ENCODE measurements at regions not wholly inside any gene's neighbourhood (a gene's known extent, or its start where the extent isn't known, plus 50 kb on each side); places are given as distances from the start of the nearest gene placed in this dataset.

DNA sequence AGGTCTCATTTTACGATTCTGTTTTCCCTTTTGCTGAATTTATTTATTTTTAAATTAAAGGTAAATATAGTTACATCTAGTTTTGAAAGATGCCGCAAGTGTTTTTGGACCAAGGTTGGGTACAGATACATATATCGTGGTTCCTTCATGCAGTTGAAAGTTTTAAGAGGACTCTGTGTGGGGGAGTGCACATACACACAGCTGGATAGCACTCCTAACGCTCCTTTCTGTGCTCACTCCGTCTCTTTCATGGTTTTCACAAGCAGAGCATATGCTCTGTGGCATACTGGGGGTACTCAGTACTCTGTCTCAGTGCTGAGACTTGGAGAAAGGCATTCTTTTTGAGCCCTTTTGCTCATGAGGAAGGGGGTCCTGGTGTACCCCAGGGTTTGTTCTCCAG is 307.5 kb downstream of the DOCK8 start:
- Histone ChIP-seq H3K36me3 (no peaks in the 10 kb centered on the region), H3K27ac (peak overlapping the region; percentile 52 to 85), H3K27me3 (no peaks in the 10 kb centered on the region), H3K4me1 (peaks cover 0 to 11% of the 10 kb centered on the region in 2 donors), H3K9me3 (no peaks in the 10 kb centered on the region), H3K4me3 (no peak overlapping the region)
- intact Hi-C loops (cut with DNase I; ENCODE audit: low total_unique reads), result no loop called here
- DNase-seq, result peak in 1 of 2 donors; percentile 62
- TF ChIP-seq, protein P1, sequence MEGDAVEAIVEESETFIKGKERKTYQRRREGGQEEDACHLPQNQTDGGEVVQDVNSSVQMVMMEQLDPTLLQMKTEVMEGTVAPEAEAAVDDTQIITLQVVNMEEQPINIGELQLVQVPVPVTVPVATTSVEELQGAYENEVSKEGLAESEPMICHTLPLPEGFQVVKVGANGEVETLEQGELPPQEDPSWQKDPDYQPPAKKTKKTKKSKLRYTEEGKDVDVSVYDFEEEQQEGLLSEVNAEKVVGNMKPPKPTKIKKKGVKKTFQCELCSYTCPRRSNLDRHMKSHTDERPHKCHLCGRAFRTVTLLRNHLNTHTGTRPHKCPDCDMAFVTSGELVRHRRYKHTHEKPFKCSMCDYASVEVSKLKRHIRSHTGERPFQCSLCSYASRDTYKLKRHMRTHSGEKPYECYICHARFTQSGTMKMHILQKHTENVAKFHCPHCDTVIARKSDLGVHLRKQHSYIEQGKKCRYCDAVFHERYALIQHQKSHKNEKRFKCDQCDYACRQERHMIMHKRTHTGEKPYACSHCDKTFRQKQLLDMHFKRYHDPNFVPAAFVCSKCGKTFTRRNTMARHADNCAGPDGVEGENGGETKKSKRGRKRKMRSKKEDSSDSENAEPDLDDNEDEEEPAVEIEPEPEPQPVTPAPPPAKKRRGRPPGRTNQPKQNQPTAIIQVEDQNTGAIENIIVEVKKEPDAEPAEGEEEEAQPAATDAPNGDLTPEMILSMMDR (IDR thresholded peaks at IDR 0.05), result no peak
- no peak for TF ChIP-seq POLR2A (IDR thresholded peaks at IDR 0.05)

DNA sequence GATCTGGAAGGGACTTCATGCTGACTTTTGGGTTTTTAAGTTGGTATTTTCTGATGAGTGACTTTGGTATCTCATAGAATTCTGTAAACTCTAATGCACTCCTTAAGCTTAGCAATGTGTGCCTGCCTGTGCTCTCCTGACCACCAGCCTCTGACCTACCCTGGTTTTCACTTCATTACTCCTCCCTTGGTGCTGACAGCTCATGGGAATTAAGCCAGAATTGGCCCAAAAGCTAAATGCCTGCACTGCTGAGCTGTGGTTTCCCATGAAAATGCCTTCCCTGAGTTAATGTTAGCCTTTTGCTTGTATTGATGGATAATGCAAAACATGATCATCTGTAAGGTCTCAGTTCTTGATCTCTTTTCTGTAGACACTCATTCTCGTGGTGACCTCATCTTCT is 308.0 kb downstream of the DOCK8 start:
- H3K4me1 ChIP-seq, result peaks cover 0 to 11% of the 10 kb centered on the region in 2 donors
- no peaks in the 10 kb centered on the region for H3K27me3 ChIP-seq
- no peak overlapping the region for H3K4me3 ChIP-seq
- TF ChIP-seq, protein P1 (IDR thresholded peaks at IDR 0.05), result no peak
- no peak for TF ChIP-seq POLR2A (IDR thresholded peaks at IDR 0.05)
- peak overlapping the region; percentile 52 to 85 for H3K27ac ChIP-seq
- H3K36me3 ChIP-seq, result no peaks in the 10 kb centered on the region
- peak in 1 of 2 donors; percentile 37 for DNase-seq
- H3K9me3 ChIP-seq, result no peaks in the 10 kb centered on the region
- intact Hi-C loops (cut with DNase I; ENCODE audit: low total_unique reads), result no loop called here

DNA sequence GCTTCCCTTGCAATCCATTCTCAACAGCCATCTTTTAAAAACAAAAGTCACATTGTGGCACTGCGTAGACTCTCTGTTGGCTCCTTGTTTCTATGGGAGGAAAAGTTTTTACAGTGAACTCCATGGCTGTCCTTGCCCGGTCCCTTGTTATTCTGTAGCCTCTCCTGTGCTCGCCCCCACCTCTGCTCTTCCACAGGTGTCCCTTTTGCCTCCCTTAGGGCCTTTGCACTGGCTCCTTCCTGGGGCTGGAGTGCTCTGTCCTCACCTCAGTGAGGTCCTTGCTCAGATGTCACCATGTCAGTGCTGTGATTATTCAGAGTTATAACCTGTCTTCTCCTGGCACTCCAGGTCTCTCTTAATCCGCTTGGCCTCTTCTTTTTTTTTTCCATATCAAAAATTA is 308.8 kb downstream of the DOCK8 start:
- Histone ChIP-seq H3K27me3 (no peaks in the 10 kb centered on the region), H3K4me3 (no peak overlapping the region), H3K36me3 (no peaks in the 10 kb centered on the region), H3K4me1 (peaks cover 0 to 11% of the 10 kb centered on the region in 2 donors), H3K9me3 (no peaks in the 10 kb centered on the region), H3K27ac (peak overlapping the region; percentile 52 to 85)
- intact Hi-C loops (cut with DNase I; ENCODE audit: low total_unique reads), result no loop called here
- no peak for TF ChIP-seq POLR2A (IDR thresholded peaks at IDR 0.05)
- TF ChIP-seq, protein P1 (IDR thresholded peaks at IDR 0.05), result no peak
- no peak for DNase-seq

DNA sequence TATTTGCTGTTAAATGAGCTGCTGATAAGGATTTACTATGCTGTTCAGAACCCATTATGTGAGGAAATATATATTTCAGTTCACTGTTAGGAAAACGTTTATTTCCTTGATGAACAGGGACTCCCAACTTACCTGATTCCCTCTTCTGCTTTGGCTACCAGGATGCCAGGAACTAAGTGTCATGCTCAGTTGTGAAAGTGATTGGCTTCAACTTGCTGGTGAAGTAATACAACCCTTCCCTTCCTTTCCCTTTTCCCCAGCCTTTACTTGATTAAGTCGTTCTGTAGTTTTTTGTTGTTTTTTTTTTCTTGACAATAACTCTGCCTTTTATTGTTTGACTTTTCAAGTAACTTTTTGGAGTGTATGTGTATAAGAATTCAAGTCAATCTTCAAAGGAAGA is 309.3 kb downstream of the DOCK8 start:
- H3K27ac ChIP-seq, result peak overlapping the region; percentile 52 to 85
- no peaks in the 10 kb centered on the region for H3K27me3 ChIP-seq
- TF ChIP-seq, protein P1 (IDR thresholded peaks at IDR 0.05), result no peak
- TF ChIP-seq POLR2A (IDR thresholded peaks at IDR 0.05), result no peak
- H3K4me3 ChIP-seq, result no peak overlapping the region
- no peaks in the 10 kb centered on the region for H3K36me3 ChIP-seq
- peaks cover 0 to 11% of the 10 kb centered on the region in 2 donors for H3K4me1 ChIP-seq
- no peak for DNase-seq
- no peaks in the 10 kb centered on the region for H3K9me3 ChIP-seq
- intact Hi-C loops (cut with DNase I; ENCODE audit: low total_unique reads), result no loop called here

DNA sequence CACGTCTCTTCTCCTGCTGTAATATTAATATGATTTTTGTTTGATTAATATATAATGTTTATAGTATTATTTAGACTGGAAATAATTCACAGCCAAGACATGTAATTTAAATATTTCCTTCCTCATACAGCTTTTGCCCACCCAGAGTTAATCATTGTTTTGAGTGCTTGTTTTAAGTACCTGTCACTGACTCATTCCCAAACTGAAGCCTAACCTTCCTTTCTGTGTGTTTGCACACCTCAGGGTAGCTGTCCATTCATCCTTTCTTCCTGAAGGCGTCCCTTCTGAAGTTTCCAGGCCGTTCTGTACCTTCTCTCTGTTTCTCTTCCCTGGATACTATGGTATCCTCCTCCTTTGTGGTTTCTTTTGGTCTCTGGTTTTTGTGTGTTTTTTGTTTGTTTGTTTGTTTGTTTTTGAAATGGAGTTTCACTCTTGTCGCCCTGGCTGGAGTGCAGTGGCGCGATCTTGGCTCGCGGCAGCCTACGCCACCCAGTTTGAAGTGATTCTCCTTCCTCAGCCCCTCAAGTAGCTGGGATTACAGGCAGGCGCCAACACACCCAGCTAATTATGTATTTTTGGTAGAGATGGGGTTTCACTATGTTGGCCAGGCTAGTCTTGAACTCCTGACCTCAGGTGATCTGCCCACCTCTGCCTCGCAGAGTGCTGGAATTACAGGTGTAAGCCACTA is 312.4 kb downstream of the DOCK8 start:
- Histone ChIP-seq H3K4me3 (no peak overlapping the region), H3K27ac (no peak overlapping the region), H3K4me1 (peaks cover 0 to 7% of the 10 kb centered on the region in 2 donors), H3K36me3 (no peaks in the 10 kb centered on the region), H3K27me3 (no peaks in the 10 kb centered on the region), H3K9me3 (no peaks in the 10 kb centered on the region)
- intact Hi-C loops (cut with DNase I; ENCODE audit: low total_unique reads), result no loop called here
- no peak for DNase-seq
- TF ChIP-seq POLR2A (IDR thresholded peaks at IDR 0.05), result no peak
- TF ChIP-seq, protein P1 (IDR thresholded peaks at IDR 0.05), result no peak
